ENCODE measurements at regions not wholly inside any gene's neighbourhood (a gene's known extent, or its start where the extent isn't known, plus 50 kb on each side); places are given as distances from the start of the nearest gene placed in this dataset.

DNA sequence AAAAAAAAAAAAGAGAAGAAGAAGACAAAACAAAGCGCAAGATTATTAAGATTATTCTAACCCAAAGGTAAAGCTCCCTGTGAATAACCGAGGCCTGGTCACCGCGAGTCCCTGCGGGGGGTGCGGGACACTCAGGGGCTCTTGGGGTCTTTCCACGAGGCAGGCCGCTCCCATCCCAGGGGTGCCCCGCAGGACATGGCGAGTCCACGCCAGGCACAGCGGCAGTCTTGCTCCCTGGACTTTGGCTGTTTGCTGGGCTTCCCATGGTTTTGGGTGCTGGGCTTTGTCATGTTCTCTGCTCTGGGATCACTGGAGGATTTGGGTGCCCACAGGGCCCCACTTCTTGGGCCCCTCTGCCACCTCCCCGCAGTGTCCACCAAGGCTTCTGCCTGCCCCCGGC lies 137.4 kb upstream of the TCERG1L start:
- no TSS peak for BruUV-seq (replicated peaks)
- H2AFZ ChIP-seq (ENCODE audit: control insufficient read depth, low read depth, low read length), result no peak overlapping the region
- ATAC-seq, result no peak
- no peak overlapping the region for H3K9ac ChIP-seq (ENCODE audit: control insufficient read depth, insufficient read depth, low read length)
- FAIRE-seq, result no peak
- H4K20me1 ChIP-seq (ENCODE audit: control insufficient read depth, insufficient read depth), result no peaks in the 10 kb centered on the region
- no peak overlapping the region for H3K4me3 ChIP-seq
- ChIA-PET RAD21 (ENCODE audit: unreplicated experiment) (no interaction called here), SMC1A (ENCODE audit: uncharacterized antibody, unreplicated experiment) (no interaction called here), CTCF (interaction anchor here (1.0 kb wide), 1 partner anchor 9 kb away, joined by 3 read pairs; no protein-coding TSS in a partner anchor), POLR2A (no interaction called here)
- H3K27ac ChIP-seq (ENCODE audit: control insufficient read depth, insufficient read depth), result no peak overlapping the region
- in situ Hi-C loops (cut with MboI) (no loop called here), intact Hi-C loops (cut with micrococcal nuclease; ENCODE audit: unreplicated experiment) (no loop called here)
- H3K79me2 ChIP-seq (ENCODE audit: control insufficient read depth, insufficient read depth, low read length), result no peaks in the 10 kb centered on the region
- H3K27me3 ChIP-seq (replicated peaks in 1 of 2; ENCODE audit: control insufficient read depth in 2 of 2, insufficient read depth in 2 of 2, low read length in 1 of 2), result no peaks in the 10 kb centered on the region; a peak in 1 of 4 replicates
- 65% methylated on average over 14 of the region's 14 CpGs for WGBS (ENCODE audit: insufficient coverage, insufficient replicate concordance, low lambda C conversion rate, missing lambda C conversion rate)
- DNase-seq (ENCODE audit: low read depth, low spot score), result no peak
- H3K36me3 ChIP-seq (ENCODE audit: control insufficient read depth in 2 of 2, insufficient read depth in 2 of 2, low read length in 1 of 2), result no peaks in the 10 kb centered on the region
- H3K4me1 ChIP-seq (ENCODE audit: control insufficient read depth, insufficient read depth, low read length), result no peaks in the 10 kb centered on the region
- no peaks in the 10 kb centered on the region for H3K9me3 ChIP-seq (replicated peaks; ENCODE audit: control insufficient read depth, insufficient read depth, low read length)
- TF ChIP-seq POLR2AphosphoS5 (IDR thresholded peaks at IDR 0.05; ENCODE audit: low read length), result no peak
- TF ChIP-seq ZBED1 (IDR thresholded peaks at IDR 0.05; ENCODE audit: borderline replicate concordance), result no peak
- no peak for TF ChIP-seq STAT1 (conservative IDR thresholded peaks at IDR 0.05)
- no peak for TF ChIP-seq RCOR1 (conservative IDR thresholded peaks at IDR 0.05; ENCODE audit: low read depth, low read length)
- TF ChIP-seq ZSCAN29 (IDR thresholded peaks at IDR 0.05), result no peak
- no peak for TF ChIP-seq DPF2 (IDR thresholded peaks at IDR 0.05)
- TF ChIP-seq, protein P1, sequence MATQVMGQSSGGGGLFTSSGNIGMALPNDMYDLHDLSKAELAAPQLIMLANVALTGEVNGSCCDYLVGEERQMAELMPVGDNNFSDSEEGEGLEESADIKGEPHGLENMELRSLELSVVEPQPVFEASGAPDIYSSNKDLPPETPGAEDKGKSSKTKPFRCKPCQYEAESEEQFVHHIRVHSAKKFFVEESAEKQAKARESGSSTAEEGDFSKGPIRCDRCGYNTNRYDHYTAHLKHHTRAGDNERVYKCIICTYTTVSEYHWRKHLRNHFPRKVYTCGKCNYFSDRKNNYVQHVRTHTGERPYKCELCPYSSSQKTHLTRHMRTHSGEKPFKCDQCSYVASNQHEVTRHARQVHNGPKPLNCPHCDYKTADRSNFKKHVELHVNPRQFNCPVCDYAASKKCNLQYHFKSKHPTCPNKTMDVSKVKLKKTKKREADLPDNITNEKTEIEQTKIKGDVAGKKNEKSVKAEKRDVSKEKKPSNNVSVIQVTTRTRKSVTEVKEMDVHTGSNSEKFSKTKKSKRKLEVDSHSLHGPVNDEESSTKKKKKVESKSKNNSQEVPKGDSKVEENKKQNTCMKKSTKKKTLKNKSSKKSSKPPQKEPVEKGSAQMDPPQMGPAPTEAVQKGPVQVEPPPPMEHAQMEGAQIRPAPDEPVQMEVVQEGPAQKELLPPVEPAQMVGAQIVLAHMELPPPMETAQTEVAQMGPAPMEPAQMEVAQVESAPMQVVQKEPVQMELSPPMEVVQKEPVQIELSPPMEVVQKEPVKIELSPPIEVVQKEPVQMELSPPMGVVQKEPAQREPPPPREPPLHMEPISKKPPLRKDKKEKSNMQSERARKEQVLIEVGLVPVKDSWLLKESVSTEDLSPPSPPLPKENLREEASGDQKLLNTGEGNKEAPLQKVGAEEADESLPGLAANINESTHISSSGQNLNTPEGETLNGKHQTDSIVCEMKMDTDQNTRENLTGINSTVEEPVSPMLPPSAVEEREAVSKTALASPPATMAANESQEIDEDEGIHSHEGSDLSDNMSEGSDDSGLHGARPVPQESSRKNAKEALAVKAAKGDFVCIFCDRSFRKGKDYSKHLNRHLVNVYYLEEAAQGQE (IDR thresholded peaks at IDR 0.05; ENCODE audit: low read depth, low read length), result no peak
- no peak for TF ChIP-seq SIX5 (IDR thresholded peaks at IDR 0.05; ENCODE audit: low read depth, low read length, severe bottlenecking)
- no peak for TF ChIP-seq ZBTB33 (IDR thresholded peaks at IDR 0.05)
- no peak for TF ChIP-seq RBBP5 (conservative IDR thresholded peaks at IDR 0.05)
- no peak for TF ChIP-seq PKNOX1 (IDR thresholded peaks at IDR 0.05)
- TF ChIP-seq SUZ12 (IDR thresholded peaks at IDR 0.05; ENCODE audit: unreplicated experiment), result no peak
- TF ChIP-seq NFXL1 (IDR thresholded peaks at IDR 0.05; ENCODE audit: borderline replicate concordance), result no peak
- TF ChIP-seq CTCF (IDR thresholded peaks at IDR 0.05 in 2 of 3, conservative IDR thresholded peaks at IDR 0.05 in 1 of 3; ENCODE audit: control insufficient read depth in 2 of 3, extremely low read depth in 1 of 3, insufficient read depth in 1 of 3, low read depth in 3 of 3, low read length in 3 of 3), result no peak
- no peak for TF ChIP-seq CREM (IDR thresholded peaks at IDR 0.05; ENCODE audit: low read depth)
- TF ChIP-seq POLR2A (IDR thresholded peaks at IDR 0.05; ENCODE audit: low read depth, low read length), result no peak
- no peak for TF ChIP-seq HDAC6 (IDR thresholded peaks at IDR 0.05; ENCODE audit: unreplicated experiment)
- no peak overlapping the region for H3K4me2 ChIP-seq (ENCODE audit: control insufficient read depth, insufficient read depth)
